ENCODE measurements at regions not wholly inside any gene's neighbourhood (a gene's known extent, or its start where the extent isn't known, plus 50 kb on each side); places are given as distances from the start of the nearest gene placed in this dataset.

DNA sequence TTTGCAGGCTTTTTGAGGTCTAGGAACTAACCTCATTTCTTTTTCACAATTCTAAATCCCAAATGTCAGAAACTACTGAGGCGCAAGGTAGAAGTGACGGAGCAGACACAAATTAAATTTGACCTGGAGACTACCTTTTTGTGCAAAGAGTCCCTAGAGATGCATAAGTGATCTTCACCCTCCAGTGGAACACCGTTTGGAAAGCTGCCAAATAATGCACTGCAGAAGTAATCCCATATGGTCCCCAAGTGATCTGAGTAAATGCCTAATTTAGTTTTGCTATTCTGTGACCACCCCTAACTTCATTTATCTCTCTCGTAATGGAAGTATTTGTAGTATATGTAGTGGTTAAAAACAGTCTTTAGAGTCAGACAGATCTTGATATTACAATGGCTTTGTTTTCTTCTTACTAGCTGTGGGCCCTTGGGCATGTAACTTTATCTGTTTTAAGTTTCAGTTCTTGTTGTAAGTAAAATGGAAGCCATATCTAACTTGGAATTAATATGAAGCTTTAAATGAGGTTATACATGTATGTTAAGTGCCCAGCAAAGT, 70.4 kb upstream of the IPO9 start:
- no peaks in the 10 kb centered on the region for H3K4me1 ChIP-seq (ENCODE audit: control insufficient read depth in 2 of 3, insufficient read depth in 2 of 3, low read depth in 1 of 3, low read length in 3 of 3)
- FAIRE-seq, result no peak
- no peak for DNase-seq
- intact Hi-C loops (cut with DNase I), result no loop called here
- no peak overlapping the region for H3K9ac ChIP-seq (ENCODE audit: low read length in 3 of 3)
- H3K27ac ChIP-seq (ENCODE audit: low read depth in 2 of 2, low read length in 2 of 2), result no peak overlapping the region
- TF ChIP-seq, protein P1, sequence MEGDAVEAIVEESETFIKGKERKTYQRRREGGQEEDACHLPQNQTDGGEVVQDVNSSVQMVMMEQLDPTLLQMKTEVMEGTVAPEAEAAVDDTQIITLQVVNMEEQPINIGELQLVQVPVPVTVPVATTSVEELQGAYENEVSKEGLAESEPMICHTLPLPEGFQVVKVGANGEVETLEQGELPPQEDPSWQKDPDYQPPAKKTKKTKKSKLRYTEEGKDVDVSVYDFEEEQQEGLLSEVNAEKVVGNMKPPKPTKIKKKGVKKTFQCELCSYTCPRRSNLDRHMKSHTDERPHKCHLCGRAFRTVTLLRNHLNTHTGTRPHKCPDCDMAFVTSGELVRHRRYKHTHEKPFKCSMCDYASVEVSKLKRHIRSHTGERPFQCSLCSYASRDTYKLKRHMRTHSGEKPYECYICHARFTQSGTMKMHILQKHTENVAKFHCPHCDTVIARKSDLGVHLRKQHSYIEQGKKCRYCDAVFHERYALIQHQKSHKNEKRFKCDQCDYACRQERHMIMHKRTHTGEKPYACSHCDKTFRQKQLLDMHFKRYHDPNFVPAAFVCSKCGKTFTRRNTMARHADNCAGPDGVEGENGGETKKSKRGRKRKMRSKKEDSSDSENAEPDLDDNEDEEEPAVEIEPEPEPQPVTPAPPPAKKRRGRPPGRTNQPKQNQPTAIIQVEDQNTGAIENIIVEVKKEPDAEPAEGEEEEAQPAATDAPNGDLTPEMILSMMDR (IDR thresholded peaks at IDR 0.05; ENCODE audit: borderline replicate concordance, extremely low read depth, insufficient read depth), result no peak
- no peaks in the 10 kb centered on the region for H3K36me3 ChIP-seq (ENCODE audit: control insufficient read depth in 2 of 3, insufficient read depth in 3 of 3, low read length in 3 of 3)
- H3K4me3 ChIP-seq (ENCODE audit: low read length in 3 of 3), result no peak overlapping the region
- no peaks in the 10 kb centered on the region for H3K27me3 ChIP-seq (ENCODE audit: control insufficient read depth, insufficient read depth, low read length)
- H3K9me3 ChIP-seq (ENCODE audit: control insufficient read depth in 2 of 3, insufficient read depth in 1 of 3, low read length in 3 of 3), result no peaks in the 10 kb centered on the region

DNA sequence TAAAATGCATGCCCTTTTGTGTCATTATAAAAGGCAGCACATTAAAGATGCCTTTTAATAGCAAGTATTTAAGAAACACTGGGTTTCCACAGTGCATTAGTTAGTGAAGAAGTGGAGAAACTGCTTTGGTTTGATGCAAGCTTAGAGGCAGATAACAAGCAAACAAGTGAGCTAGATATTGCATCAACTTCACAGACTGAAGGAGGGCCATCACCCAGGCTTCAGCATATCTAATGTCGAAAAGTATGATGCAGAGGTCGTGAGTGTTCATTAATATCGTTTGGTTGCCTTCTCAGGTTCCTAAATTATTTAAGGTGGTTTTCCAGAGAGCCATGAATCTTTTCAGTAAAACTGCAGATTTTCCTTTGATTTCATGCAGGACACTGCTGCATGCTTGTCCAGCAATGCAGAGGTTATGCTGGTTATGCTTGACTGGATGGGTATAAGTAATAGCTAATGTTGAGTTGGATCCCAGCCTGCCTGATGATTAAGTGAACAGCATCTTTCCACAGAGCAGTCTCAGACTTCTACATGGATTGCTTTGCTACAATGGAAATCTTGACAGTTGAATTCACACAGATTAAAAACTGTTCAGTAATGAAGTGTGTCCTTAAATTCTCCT, 69.7 kb upstream of the IPO9 start:
- H3K36me3 ChIP-seq (ENCODE audit: control insufficient read depth in 2 of 3, insufficient read depth in 3 of 3, low read length in 3 of 3), result no peaks in the 10 kb centered on the region
- no peak overlapping the region for H3K4me3 ChIP-seq (ENCODE audit: low read length in 3 of 3)
- no peaks in the 10 kb centered on the region for H3K9me3 ChIP-seq (ENCODE audit: control insufficient read depth in 2 of 3, insufficient read depth in 1 of 3, low read length in 3 of 3)
- no peaks in the 10 kb centered on the region for H3K27me3 ChIP-seq (ENCODE audit: control insufficient read depth, insufficient read depth, low read length)
- no peaks in the 10 kb centered on the region for H3K4me1 ChIP-seq (ENCODE audit: control insufficient read depth in 2 of 3, insufficient read depth in 2 of 3, low read depth in 1 of 3, low read length in 3 of 3)
- intact Hi-C loops (cut with DNase I), result no loop called here
- no peak for DNase-seq
- TF ChIP-seq, protein P1 (IDR thresholded peaks at IDR 0.05; ENCODE audit: borderline replicate concordance, extremely low read depth, insufficient read depth), result no peak
- no peak overlapping the region for H3K27ac ChIP-seq (ENCODE audit: low read depth in 2 of 2, low read length in 2 of 2)
- H3K9ac ChIP-seq (ENCODE audit: low read length in 3 of 3), result no peak overlapping the region
- no peak for FAIRE-seq

DNA sequence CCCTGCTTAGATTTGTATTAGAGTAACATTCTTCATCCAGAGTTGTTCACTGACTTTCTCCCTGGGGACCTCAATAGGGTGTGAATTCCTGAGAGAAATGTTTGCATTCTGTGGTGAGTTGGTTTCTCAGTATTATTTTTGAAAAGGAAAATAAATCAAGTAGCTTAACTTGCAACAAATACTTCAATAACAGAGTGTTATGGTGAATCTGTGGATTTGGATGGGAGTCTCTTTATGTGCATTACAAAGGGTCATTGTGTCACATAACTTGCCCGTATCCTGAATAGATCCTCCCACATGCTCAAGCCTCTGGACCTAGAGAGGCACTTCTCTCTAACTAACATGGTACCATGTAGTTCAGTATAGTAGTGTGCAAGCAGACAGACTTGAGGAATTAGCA, 68.4 kb upstream of the IPO9 start:
- no peaks in the 10 kb centered on the region for H3K4me1 ChIP-seq (ENCODE audit: control insufficient read depth in 2 of 3, insufficient read depth in 2 of 3, low read depth in 1 of 3, low read length in 3 of 3)
- intact Hi-C loops (cut with DNase I), result no loop called here
- H3K27me3 ChIP-seq (ENCODE audit: control insufficient read depth, insufficient read depth, low read length), result no peaks in the 10 kb centered on the region
- no peak overlapping the region for H3K4me3 ChIP-seq (ENCODE audit: low read length in 3 of 3)
- H3K9me3 ChIP-seq (ENCODE audit: control insufficient read depth in 2 of 3, insufficient read depth in 1 of 3, low read length in 3 of 3), result no peaks in the 10 kb centered on the region
- H3K9ac ChIP-seq (ENCODE audit: low read length in 3 of 3), result no peak overlapping the region
- FAIRE-seq (no peak), DNase-seq (no peak)
- H3K27ac ChIP-seq (ENCODE audit: low read depth in 2 of 2, low read length in 2 of 2), result no peak overlapping the region
- no peaks in the 10 kb centered on the region for H3K36me3 ChIP-seq (ENCODE audit: control insufficient read depth in 2 of 3, insufficient read depth in 3 of 3, low read length in 3 of 3)
- TF ChIP-seq, protein P1 (IDR thresholded peaks at IDR 0.05; ENCODE audit: borderline replicate concordance, extremely low read depth, insufficient read depth), result no peak

DNA sequence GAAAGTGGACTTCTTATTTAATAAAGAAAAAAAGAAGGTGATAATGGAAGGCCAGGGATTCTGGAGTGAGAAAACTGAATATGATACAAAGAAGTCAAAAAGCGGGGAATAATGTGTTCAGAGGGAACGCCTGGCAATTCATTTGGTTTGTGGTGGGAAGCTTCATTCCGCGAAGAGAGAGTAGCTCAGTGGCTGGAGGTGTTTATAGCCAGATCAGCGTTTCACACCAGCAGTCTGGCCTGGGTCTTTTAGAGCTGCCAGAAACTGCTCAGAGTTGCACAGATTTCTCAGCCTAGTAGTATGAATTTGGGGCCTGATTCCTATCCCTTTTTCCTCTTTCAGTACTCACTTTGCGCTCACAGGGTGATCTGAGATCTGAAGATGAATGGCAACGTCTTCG, 67.8 kb upstream of the IPO9 start:
- H3K36me3 ChIP-seq (ENCODE audit: control insufficient read depth in 2 of 3, insufficient read depth in 3 of 3, low read length in 3 of 3), result no peaks in the 10 kb centered on the region
- TF ChIP-seq, protein P1 (IDR thresholded peaks at IDR 0.05; ENCODE audit: borderline replicate concordance, extremely low read depth, insufficient read depth), result no peak
- H3K27me3 ChIP-seq (ENCODE audit: control insufficient read depth, insufficient read depth, low read length), result no peaks in the 10 kb centered on the region
- intact Hi-C loops (cut with DNase I), result no loop called here
- no peak for FAIRE-seq
- no peaks in the 10 kb centered on the region for H3K4me1 ChIP-seq (ENCODE audit: control insufficient read depth in 2 of 3, insufficient read depth in 2 of 3, low read depth in 1 of 3, low read length in 3 of 3)
- H3K27ac ChIP-seq (ENCODE audit: low read depth in 2 of 2, low read length in 2 of 2), result no peak overlapping the region
- no peak overlapping the region for H3K9ac ChIP-seq (ENCODE audit: low read length in 3 of 3)
- H3K4me3 ChIP-seq (ENCODE audit: low read length in 3 of 3), result no peak overlapping the region
- H3K9me3 ChIP-seq (ENCODE audit: control insufficient read depth in 2 of 3, insufficient read depth in 1 of 3, low read length in 3 of 3), result no peaks in the 10 kb centered on the region
- no peak for DNase-seq
